ENCODE measurements at regions not wholly inside any gene's neighbourhood (a gene's known extent, or its start where the extent isn't known, plus 50 kb on each side); places are given as distances from the start of the nearest gene placed in this dataset.

DNA sequence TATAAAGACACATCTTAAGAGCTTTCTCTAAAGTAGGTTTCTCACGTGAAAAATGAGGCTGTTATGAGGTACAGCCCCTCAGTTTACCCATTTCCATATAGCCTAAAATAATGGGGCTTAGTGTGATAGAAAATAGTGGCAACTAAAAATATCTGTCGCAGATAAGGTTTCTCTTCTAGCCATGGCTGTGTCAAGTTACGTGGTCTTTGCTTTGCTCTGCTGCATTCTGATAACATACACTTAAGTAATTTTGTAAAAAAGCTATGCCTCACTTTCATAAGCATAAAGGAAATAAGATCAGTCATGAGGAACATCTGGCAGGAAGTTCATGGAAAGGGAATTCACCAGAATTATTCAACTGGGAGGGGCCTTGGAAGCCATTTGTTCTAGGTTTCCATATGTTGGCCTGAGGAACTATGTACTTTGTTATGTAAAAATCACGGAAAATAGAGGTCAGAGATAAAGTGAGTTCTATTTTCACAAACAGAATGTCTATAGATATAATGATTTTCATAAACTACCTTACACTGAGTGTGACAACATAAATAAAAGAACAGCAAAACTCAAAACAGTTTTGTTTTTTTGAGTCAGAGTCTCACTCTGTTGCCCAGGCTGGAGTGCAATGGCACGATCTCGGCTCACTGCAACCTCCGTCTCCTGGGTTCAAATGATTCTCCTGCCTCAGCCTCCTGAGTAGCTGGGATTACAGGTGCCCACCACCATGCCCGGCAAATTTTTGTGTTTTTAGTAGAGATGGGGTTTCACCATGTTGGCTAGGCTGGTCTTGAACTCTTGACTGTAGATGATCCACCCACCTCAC lies 195.6 kb upstream of the KRR1 start (continued):
- TF ChIP-seq, protein P1, sequence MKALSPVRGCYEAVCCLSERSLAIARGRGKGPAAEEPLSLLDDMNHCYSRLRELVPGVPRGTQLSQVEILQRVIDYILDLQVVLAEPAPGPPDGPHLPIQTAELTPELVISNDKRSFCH (CRISPR knock-in tag; IDR thresholded peaks at IDR 0.05) = no peak
- TF ChIP-seq, protein P1 (tag; IDR thresholded peaks at IDR 0.05) = peak; percentile 44; the same call in 1 of the 2 replicates
- TF ChIP-seq, protein P2, sequence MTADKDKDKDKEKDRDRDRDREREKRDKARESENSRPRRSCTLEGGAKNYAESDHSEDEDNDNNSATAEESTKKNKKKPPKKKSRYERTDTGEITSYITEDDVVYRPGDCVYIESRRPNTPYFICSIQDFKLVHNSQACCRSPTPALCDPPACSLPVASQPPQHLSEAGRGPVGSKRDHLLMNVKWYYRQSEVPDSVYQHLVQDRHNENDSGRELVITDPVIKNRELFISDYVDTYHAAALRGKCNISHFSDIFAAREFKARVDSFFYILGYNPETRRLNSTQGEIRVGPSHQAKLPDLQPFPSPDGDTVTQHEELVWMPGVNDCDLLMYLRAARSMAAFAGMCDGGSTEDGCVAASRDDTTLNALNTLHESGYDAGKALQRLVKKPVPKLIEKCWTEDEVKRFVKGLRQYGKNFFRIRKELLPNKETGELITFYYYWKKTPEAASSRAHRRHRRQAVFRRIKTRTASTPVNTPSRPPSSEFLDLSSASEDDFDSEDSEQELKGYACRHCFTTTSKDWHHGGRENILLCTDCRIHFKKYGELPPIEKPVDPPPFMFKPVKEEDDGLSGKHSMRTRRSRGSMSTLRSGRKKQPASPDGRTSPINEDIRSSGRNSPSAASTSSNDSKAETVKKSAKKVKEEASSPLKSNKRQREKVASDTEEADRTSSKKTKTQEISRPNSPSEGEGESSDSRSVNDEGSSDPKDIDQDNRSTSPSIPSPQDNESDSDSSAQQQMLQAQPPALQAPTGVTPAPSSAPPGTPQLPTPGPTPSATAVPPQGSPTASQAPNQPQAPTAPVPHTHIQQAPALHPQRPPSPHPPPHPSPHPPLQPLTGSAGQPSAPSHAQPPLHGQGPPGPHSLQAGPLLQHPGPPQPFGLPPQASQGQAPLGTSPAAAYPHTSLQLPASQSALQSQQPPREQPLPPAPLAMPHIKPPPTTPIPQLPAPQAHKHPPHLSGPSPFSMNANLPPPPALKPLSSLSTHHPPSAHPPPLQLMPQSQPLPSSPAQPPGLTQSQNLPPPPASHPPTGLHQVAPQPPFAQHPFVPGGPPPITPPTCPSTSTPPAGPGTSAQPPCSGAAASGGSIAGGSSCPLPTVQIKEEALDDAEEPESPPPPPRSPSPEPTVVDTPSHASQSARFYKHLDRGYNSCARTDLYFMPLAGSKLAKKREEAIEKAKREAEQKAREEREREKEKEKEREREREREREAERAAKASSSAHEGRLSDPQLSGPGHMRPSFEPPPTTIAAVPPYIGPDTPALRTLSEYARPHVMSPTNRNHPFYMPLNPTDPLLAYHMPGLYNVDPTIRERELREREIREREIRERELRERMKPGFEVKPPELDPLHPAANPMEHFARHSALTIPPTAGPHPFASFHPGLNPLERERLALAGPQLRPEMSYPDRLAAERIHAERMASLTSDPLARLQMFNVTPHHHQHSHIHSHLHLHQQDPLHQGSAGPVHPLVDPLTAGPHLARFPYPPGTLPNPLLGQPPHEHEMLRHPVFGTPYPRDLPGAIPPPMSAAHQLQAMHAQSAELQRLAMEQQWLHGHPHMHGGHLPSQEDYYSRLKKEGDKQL (CRISPR knock-in tag; IDR thresholded peaks at IDR 0.05; ENCODE audit: borderline replicate concordance) = no peak
- TF ChIP-seq POU5F1 (IDR thresholded peaks at IDR 0.05; ENCODE audit: borderline replicate concordance, low read depth, low read length, partially characterized antibody) (no peak), SIN3B (IDR thresholded peaks at IDR 0.05; ENCODE audit: low read depth) (no peak), ZNF444 (CRISPR knock-in tag; IDR thresholded peaks at IDR 0.05) (no peak), ZBTB11 (CRISPR knock-in tag; IDR thresholded peaks at IDR 0.05) (no peak), CREBBP (IDR thresholded peaks at IDR 0.05; ENCODE audit: low read depth, low read length) (no peak), ZNF23 (CRISPR knock-in tag; IDR thresholded peaks at IDR 0.05) (no peak), SMC3 (conservative IDR thresholded peaks at IDR 0.05; ENCODE audit: insufficient read depth, low read depth, low read length) (no peak), HDAC1 (IDR thresholded peaks at IDR 0.05) (peak in 1 of 2 experiments; percentile 46; a peak in 1 of 4 replicates), TEAD4 (IDR thresholded peaks at IDR 0.05; ENCODE audit: low read length) (peak; percentile 93), TEAD4 (CRISPR knock-in tag; IDR thresholded peaks at IDR 0.05; ENCODE audit: borderline replicate concordance) (no peak), NR2C1 (IDR thresholded peaks at IDR 0.05) (no peak), NR2C1 (tag; IDR thresholded peaks at IDR 0.05) (no peak), PYGO2 (tag; IDR thresholded peaks at IDR 0.05) (no peak)
- TF ChIP-seq, protein P3, sequence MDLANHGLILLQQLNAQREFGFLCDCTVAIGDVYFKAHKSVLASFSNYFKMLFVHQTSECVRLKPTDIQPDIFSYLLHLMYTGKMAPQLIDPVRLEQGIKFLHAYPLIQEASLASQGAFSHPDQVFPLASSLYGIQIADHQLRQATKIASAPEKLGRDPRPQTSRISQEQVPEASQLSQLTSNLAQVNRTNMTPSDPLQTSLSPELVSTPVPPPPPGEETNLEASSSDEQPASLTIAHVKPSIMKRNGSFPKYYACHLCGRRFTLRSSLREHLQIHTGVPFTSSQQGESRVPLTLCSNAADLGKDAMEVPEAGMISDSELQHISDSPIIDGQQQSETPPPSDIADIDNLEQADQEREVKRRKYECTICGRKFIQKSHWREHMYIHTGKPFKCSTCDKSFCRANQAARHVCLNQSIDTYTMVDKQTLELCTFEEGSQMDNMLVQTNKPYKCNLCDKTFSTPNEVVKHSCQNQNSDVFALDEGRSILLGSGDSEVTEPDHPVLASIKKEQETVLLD (IDR thresholded peaks at IDR 0.05) = no peak
